ENCODE measurements at regions not wholly inside any gene's neighbourhood (a gene's known extent, or its start where the extent isn't known, plus 50 kb on each side); places are given as distances from the start of the nearest gene placed in this dataset.
"Not testable (repeated sequence)": the region's sequence is repeated elsewhere in the genome, so short reads cannot be mapped to it uniquely, and the experiment has no call there.

- H3K27ac ChIP-seq = not testable (repeated sequence)
These were observed 109.4 kb upstream of the SGIP1 start for GRCh38 chr1:66424530-66424929.

- H3K27ac ChIP-seq = no peak overlapping the region
- TF ChIP-seq CTCF (conservative IDR thresholded peaks at IDR 0.05) = no peak
These were observed 107.6 kb upstream of the SGIP1 start for GRCh38 chr1:66426239-66426853.

- H3K27ac ChIP-seq = not testable (repeated sequence)
These were observed 103.1 kb upstream of the SGIP1 start for GRCh38 chr1:66430815-66431214.

GRCh38 chr1:66431999-66432398, 102.0 kb upstream of the SGIP1 start:
- no peak overlapping the region for H3K27ac ChIP-seq
- TF ChIP-seq CTCF (conservative IDR thresholded peaks at IDR 0.05) = no peak

- H3K27ac ChIP-seq = no peak overlapping the region
- TF ChIP-seq CTCF (conservative IDR thresholded peaks at IDR 0.05) = no peak
These were observed 100.3 kb upstream of the SGIP1 start for GRCh38 chr1:66433611-66434010.

GRCh38 chr1:66434096-66434495, 99.9 kb upstream of the SGIP1 start:
- no peak overlapping the region for H3K27ac ChIP-seq
- TF ChIP-seq CTCF (conservative IDR thresholded peaks at IDR 0.05) = no peak

GRCh38 chr1:66435541-66435940, 98.4 kb upstream of the SGIP1 start:
- H3K27ac ChIP-seq = peak overlapping the region; percentile 3; the same call in 1 of the 2 replicates

GRCh38 chr1:66436378-66437135, 97.4 kb upstream of the SGIP1 start:
- TF ChIP-seq CTCF (conservative IDR thresholded peaks at IDR 0.05) = peak; percentile 35; the same call in 1 of the 2 replicates
- peak overlapping the region; percentile 3; the same call in 1 of the 2 replicates for H3K27ac ChIP-seq

More at GRCh38 chr1:66435541-66435940, 98.4 kb upstream of the SGIP1 start:
- TF ChIP-seq CTCF (conservative IDR thresholded peaks at IDR 0.05) = no peak

Data from VCaP (cell line).